ENCODE measurements at regions not wholly inside any gene's neighbourhood (a gene's known extent, or its start where the extent isn't known, plus 50 kb on each side); places are given as distances from the start of the nearest gene placed in this dataset.

DNA sequence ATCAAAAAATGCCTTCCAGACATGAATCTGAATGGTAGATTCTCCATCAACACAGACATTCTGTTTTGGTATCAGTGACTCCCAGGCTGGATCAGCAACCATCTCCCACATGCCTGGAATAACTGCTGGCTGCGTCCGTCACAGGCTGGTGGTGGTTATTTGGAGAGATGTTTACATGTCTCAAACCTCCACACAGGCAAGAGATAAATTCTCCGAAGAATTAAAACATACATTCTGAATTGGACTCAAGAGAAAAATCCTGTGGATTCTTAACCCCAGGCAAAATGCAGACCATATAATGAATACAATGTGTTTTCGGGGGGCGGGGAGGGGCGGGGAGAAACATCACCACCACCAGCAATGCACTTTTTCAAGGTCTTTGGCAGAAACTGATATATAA, 108.2 kb downstream of the THBS2 start:
- no peaks in the 10 kb centered on the region for H3K27me3 ChIP-seq (ENCODE audit: control insufficient read depth in 2 of 2, insufficient read depth in 2 of 2, low read length in 2 of 2)
- H3K36me3 ChIP-seq (ENCODE audit: control insufficient read depth in 2 of 2, insufficient read depth in 2 of 2, low read length in 2 of 2): no peaks in the 10 kb centered on the region
- no peak overlapping the region for H3K9ac ChIP-seq (ENCODE audit: low read depth in 1 of 2, low read length in 2 of 2)
- H3K27ac ChIP-seq (ENCODE audit: low read depth in 2 of 2, low read length in 2 of 2): no peak overlapping the region
- H3K9me3 ChIP-seq (ENCODE audit: control insufficient read depth in 2 of 2, low read length in 2 of 2): no peaks in the 10 kb centered on the region
- H3K4me1 ChIP-seq (ENCODE audit: control insufficient read depth in 2 of 2, insufficient read depth in 2 of 2, low read length in 2 of 2): no peaks in the 10 kb centered on the region
- H3K4me3 ChIP-seq (ENCODE audit: low read length in 2 of 2): no peak overlapping the region

DNA sequence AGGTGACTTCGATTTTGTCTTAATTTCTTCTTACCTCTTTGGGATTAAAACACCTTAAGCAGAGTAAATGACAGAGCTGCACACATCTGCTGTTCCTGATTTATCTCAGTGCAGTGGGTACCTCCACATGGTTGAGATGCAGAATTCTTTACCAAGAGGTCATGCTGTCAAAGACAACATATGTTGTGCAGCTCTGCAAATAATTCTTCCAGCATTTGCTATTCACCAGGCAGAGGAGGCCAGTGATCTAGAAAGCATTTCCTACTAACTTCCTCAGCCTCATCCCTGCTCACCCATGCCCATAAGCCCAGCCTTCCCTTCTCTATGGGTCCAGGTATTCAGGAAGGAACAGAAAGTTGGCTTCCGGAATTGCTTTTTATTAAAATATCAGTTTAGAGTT, 109.3 kb downstream of the THBS2 start:
- no peak overlapping the region for H3K27ac ChIP-seq (ENCODE audit: low read depth in 2 of 2, low read length in 2 of 2)
- H3K4me1 ChIP-seq (ENCODE audit: control insufficient read depth in 2 of 2, insufficient read depth in 2 of 2, low read length in 2 of 2): no peaks in the 10 kb centered on the region
- H3K36me3 ChIP-seq (ENCODE audit: control insufficient read depth in 2 of 2, insufficient read depth in 2 of 2, low read length in 2 of 2): no peaks in the 10 kb centered on the region
- H3K9me3 ChIP-seq (ENCODE audit: control insufficient read depth in 2 of 2, low read length in 2 of 2): no peaks in the 10 kb centered on the region
- no peaks in the 10 kb centered on the region for H3K27me3 ChIP-seq (ENCODE audit: control insufficient read depth in 2 of 2, insufficient read depth in 2 of 2, low read length in 2 of 2)
- H3K9ac ChIP-seq (ENCODE audit: low read depth in 1 of 2, low read length in 2 of 2): no peak overlapping the region
- H3K4me3 ChIP-seq (ENCODE audit: low read length in 2 of 2): no peak overlapping the region

GRCh38 chr6:169142538-169142844, 111.2 kb downstream of the THBS2 start:
- no peak overlapping the region for H3K4me3 ChIP-seq (ENCODE audit: low read length in 2 of 2)
- H3K9me3 ChIP-seq (ENCODE audit: control insufficient read depth in 2 of 2, low read length in 2 of 2): no peaks in the 10 kb centered on the region
- H3K27me3 ChIP-seq (ENCODE audit: control insufficient read depth in 2 of 2, insufficient read depth in 2 of 2, low read length in 2 of 2): no peaks in the 10 kb centered on the region
- no peak overlapping the region for H3K9ac ChIP-seq (ENCODE audit: low read depth in 1 of 2, low read length in 2 of 2)
- no peaks in the 10 kb centered on the region for H3K4me1 ChIP-seq (ENCODE audit: control insufficient read depth in 2 of 2, insufficient read depth in 2 of 2, low read length in 2 of 2)
- peak overlapping the region in 1 of 2 donors; percentile 56 for H3K27ac ChIP-seq (ENCODE audit: low read depth in 2 of 2, low read length in 2 of 2)
- H3K36me3 ChIP-seq (ENCODE audit: control insufficient read depth in 2 of 2, insufficient read depth in 2 of 2, low read length in 2 of 2): no peaks in the 10 kb centered on the region

GRCh38 chr6:169141671-169142537, 111.7 kb downstream of the THBS2 start:
- Histone ChIP-seq H3K27ac (ENCODE audit: low read depth in 2 of 2, low read length in 2 of 2) (peak overlapping the region in 1 of 2 donors; percentile 56), H3K4me3 (ENCODE audit: low read length in 2 of 2) (no peak overlapping the region)

GRCh38 chr6:169140986-169141495, 112.6 kb downstream of the THBS2 start:
- Histone ChIP-seq H3K4me1 (ENCODE audit: control insufficient read depth in 2 of 2, insufficient read depth in 2 of 2, low read length in 2 of 2) (no peaks in the 10 kb centered on the region), H3K4me3 (ENCODE audit: low read length in 2 of 2) (no peak overlapping the region), H3K36me3 (ENCODE audit: control insufficient read depth in 2 of 2, insufficient read depth in 2 of 2, low read length in 2 of 2) (no peaks in the 10 kb centered on the region), H3K27ac (ENCODE audit: low read depth in 2 of 2, low read length in 2 of 2) (no peak overlapping the region), H3K9ac (ENCODE audit: low read depth in 1 of 2, low read length in 2 of 2) (no peak overlapping the region), H3K27me3 (ENCODE audit: control insufficient read depth in 2 of 2, insufficient read depth in 2 of 2, low read length in 2 of 2) (no peaks in the 10 kb centered on the region), H3K9me3 (ENCODE audit: control insufficient read depth in 2 of 2, low read length in 2 of 2) (no peaks in the 10 kb centered on the region)

More at GRCh38 chr6:169141671-169142537, 111.7 kb downstream of the THBS2 start:
- no peaks in the 10 kb centered on the region for H3K4me1 ChIP-seq (ENCODE audit: control insufficient read depth in 2 of 2, insufficient read depth in 2 of 2, low read length in 2 of 2)
- no peak overlapping the region for H3K9ac ChIP-seq (ENCODE audit: low read depth in 1 of 2, low read length in 2 of 2)
- H3K9me3 ChIP-seq (ENCODE audit: control insufficient read depth in 2 of 2, low read length in 2 of 2): no peaks in the 10 kb centered on the region
- no peaks in the 10 kb centered on the region for H3K36me3 ChIP-seq (ENCODE audit: control insufficient read depth in 2 of 2, insufficient read depth in 2 of 2, low read length in 2 of 2)
- no peaks in the 10 kb centered on the region for H3K27me3 ChIP-seq (ENCODE audit: control insufficient read depth in 2 of 2, insufficient read depth in 2 of 2, low read length in 2 of 2)

DNA sequence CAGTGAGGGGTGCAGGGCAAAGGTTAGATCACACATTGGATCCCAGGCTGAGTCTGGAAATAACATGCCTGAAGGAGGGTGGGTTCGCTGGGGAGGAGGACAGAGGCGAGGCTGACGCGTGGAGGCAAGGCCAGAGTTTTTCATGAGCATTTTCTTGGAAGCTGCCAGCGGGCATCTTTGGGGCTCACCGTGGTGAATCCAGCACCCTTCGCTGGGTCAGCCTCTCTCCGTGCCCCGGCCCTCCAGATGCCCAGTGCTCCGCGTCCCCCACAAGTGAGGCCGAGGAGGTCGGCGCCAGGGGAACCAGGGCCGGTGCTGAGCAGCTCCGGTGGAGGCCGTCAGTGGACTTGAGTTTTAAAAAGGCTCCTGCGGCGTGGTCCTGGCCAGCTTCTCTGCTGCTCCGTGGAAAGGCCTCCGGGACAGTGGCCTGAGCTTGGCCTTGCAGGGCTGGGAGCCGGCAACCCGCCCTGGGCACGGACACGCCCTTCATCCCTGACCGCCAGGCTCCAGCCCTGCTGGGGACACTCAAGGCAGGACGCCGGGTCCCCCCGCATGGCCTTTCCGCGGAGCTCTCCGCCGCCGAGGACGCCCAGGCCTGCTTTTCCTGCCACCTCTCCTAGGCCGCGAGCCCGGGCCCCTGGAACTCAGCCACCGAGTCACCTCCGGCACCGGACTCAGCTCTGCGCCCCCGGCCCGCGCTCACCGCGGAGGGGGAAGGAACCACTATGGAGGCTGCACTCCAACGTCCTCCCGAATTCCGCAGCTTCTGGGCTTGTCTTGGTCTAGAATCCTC, 114.3 kb downstream of the THBS2 start:
- Histone ChIP-seq H3K9ac (ENCODE audit: low read depth in 1 of 2, low read length in 2 of 2) (no peak overlapping the region), H3K27me3 (ENCODE audit: control insufficient read depth in 2 of 2, insufficient read depth in 2 of 2, low read length in 2 of 2) (no peaks in the 10 kb centered on the region), H3K4me1 (ENCODE audit: control insufficient read depth in 2 of 2, insufficient read depth in 2 of 2, low read length in 2 of 2) (no peaks in the 10 kb centered on the region), H3K27ac (ENCODE audit: low read depth in 2 of 2, low read length in 2 of 2) (no peak overlapping the region), H3K36me3 (ENCODE audit: control insufficient read depth in 2 of 2, insufficient read depth in 2 of 2, low read length in 2 of 2) (no peaks in the 10 kb centered on the region), H3K9me3 (ENCODE audit: control insufficient read depth in 2 of 2, low read length in 2 of 2) (no peaks in the 10 kb centered on the region), H3K4me3 (ENCODE audit: low read length in 2 of 2) (no peak overlapping the region)

DNA sequence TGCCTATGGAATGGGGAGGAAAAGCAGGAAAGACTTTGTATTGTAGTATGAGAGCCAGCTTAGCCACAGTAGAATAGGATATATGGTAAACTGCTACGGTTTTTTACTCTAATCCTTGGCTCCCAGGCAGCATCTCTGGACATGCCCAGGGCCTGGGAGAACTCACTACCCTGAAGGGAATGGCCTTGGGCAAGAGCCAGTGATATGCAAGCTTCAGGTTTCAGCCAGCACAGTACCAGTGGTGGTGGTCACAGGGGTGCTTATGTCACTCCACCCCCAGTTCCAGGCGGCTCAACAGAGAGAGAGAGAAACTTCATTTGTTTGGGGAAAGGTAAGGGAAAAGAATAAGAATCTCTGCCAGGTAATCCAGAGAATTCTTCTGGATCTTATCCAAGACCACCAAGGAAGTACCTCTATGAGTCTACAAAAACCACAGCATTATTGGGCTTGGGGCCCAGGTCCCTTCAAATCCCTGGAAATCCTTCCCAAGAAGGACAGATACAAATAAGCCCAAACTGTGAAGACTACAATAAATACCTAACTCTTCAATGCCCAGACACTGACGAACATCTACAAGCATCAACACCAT, 121.2 kb downstream of the THBS2 start:
- no peaks in the 10 kb centered on the region for H3K9me3 ChIP-seq (ENCODE audit: control insufficient read depth in 2 of 2, low read length in 2 of 2)

DNA sequence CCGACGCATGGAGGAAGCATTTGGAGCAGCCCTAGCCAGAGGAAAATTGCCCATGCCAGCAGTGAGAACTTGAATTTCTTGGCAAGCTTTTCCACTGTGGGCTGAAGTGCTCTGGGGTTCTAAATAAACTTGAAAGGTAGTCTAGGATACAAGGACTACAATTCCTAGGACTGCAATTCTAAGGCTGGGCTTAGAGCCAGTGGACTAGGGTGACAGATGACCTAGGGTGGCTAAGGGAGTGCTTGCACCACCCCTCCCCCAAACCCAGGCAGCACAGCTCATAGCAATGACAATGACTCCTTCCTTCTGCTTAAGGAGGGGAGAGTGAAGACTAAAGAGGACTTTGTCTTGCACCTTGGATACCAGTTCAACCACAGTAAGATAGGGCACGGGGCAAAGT, 122.3 kb downstream of the THBS2 start:
- H3K27ac ChIP-seq (ENCODE audit: low read depth in 2 of 2, low read length in 2 of 2): no peak overlapping the region

More for the DNA sequence above, 121.2 kb downstream of the THBS2 start:
- Histone ChIP-seq H3K9ac (ENCODE audit: low read depth in 1 of 2, low read length in 2 of 2) (no peak overlapping the region), H3K36me3 (ENCODE audit: control insufficient read depth in 2 of 2, insufficient read depth in 2 of 2, low read length in 2 of 2) (no peaks in the 10 kb centered on the region), H3K27me3 (ENCODE audit: control insufficient read depth in 2 of 2, insufficient read depth in 2 of 2, low read length in 2 of 2) (no peaks in the 10 kb centered on the region), H3K4me1 (ENCODE audit: control insufficient read depth in 2 of 2, insufficient read depth in 2 of 2, low read length in 2 of 2) (no peaks in the 10 kb centered on the region), H3K27ac (ENCODE audit: low read depth in 2 of 2, low read length in 2 of 2) (no peak overlapping the region), H3K4me3 (ENCODE audit: low read length in 2 of 2) (no peak overlapping the region)

DNA sequence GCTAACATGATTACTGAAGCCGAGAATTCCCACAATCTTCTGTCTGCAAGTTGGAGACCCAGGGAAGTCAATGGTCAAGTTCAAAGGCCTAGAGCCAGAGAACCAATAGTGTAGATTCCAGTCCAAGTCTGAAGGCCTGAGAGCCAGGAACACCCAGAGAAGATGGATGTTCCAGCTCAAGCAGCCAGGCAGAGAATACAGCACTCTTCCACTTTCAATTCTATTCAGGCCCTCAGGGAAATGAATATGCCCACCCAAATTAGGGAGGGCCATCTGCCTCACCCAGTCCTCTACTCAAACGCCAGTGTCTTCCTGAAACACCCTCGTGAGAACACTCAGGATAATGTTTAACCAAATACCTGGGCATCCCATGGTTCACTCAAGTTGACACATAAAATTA, 123.5 kb downstream of the THBS2 start:
- no peaks in the 10 kb centered on the region for H3K27me3 ChIP-seq (ENCODE audit: control insufficient read depth in 2 of 2, insufficient read depth in 2 of 2, low read length in 2 of 2)
- H3K36me3 ChIP-seq (ENCODE audit: control insufficient read depth in 2 of 2, insufficient read depth in 2 of 2, low read length in 2 of 2): no peaks in the 10 kb centered on the region
- no peaks in the 10 kb centered on the region for H3K4me1 ChIP-seq (ENCODE audit: control insufficient read depth in 2 of 2, insufficient read depth in 2 of 2, low read length in 2 of 2)
- H3K4me3 ChIP-seq (ENCODE audit: low read length in 2 of 2): no peak overlapping the region
- H3K9me3 ChIP-seq (ENCODE audit: control insufficient read depth in 2 of 2, low read length in 2 of 2): no peaks in the 10 kb centered on the region
- no peak overlapping the region for H3K9ac ChIP-seq (ENCODE audit: low read depth in 1 of 2, low read length in 2 of 2)
- H3K27ac ChIP-seq (ENCODE audit: low read depth in 2 of 2, low read length in 2 of 2): no peak overlapping the region

More for the DNA sequence above, 122.3 kb downstream of the THBS2 start:
- H3K36me3 ChIP-seq (ENCODE audit: control insufficient read depth in 2 of 2, insufficient read depth in 2 of 2, low read length in 2 of 2): no peaks in the 10 kb centered on the region
- no peaks in the 10 kb centered on the region for H3K27me3 ChIP-seq (ENCODE audit: control insufficient read depth in 2 of 2, insufficient read depth in 2 of 2, low read length in 2 of 2)
- H3K4me3 ChIP-seq (ENCODE audit: low read length in 2 of 2): no peak overlapping the region
- H3K9me3 ChIP-seq (ENCODE audit: control insufficient read depth in 2 of 2, low read length in 2 of 2): no peaks in the 10 kb centered on the region
- no peaks in the 10 kb centered on the region for H3K4me1 ChIP-seq (ENCODE audit: control insufficient read depth in 2 of 2, insufficient read depth in 2 of 2, low read length in 2 of 2)
- no peak overlapping the region for H3K9ac ChIP-seq (ENCODE audit: low read depth in 1 of 2, low read length in 2 of 2)

DNA sequence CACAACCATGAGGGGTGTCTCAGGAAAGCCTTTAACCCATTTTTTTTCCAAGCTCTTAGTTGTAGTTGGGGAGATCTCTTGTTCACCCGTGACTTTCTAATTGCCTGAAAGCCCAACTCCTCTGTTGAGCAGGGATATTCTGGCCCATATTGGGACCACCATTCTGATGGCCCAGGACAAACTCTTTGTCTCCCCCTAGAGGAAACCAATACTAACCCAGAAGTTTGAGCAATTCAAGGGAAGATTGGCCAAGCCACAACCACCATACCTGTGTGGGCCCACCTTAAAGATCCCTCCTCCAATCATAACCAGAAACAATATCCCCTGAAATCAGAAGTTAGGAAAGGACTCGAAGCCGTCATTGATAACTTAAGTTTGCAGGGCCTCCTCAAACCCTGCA, 132.6 kb downstream of the THBS2 start:
- Histone ChIP-seq H3K36me3 (ENCODE audit: control insufficient read depth in 2 of 2, insufficient read depth in 2 of 2, low read length in 2 of 2) (no peaks in the 10 kb centered on the region), H3K27ac (ENCODE audit: low read depth in 2 of 2, low read length in 2 of 2) (no peak overlapping the region), H3K27me3 (ENCODE audit: control insufficient read depth in 2 of 2, insufficient read depth in 2 of 2, low read length in 2 of 2) (no peaks in the 10 kb centered on the region), H3K4me1 (ENCODE audit: control insufficient read depth in 2 of 2, insufficient read depth in 2 of 2, low read length in 2 of 2) (no peaks in the 10 kb centered on the region), H3K9ac (ENCODE audit: low read depth in 1 of 2, low read length in 2 of 2) (no peak overlapping the region), H3K9me3 (ENCODE audit: control insufficient read depth in 2 of 2, low read length in 2 of 2) (no peaks in the 10 kb centered on the region), H3K4me3 (ENCODE audit: low read length in 2 of 2) (no peak overlapping the region)
